HCT116 (cell line): ENCODE measurements at regions not wholly inside any gene's neighbourhood (a gene's known extent, or its start where the extent isn't known, plus 50 kb on each side); places are given as distances from the start of the nearest gene placed in this dataset.

Source experiments
- CBX3 ChIP-seq: IDR thresholded peaks from 2 replicates; pipeline ENCODE4 v1.6.1; 2012; ENCODE audit warnings: low read depth
- EZH2 ChIP-seq: fragments of 200-600 bp; sonication (generic); IDR thresholded peaks from 2 replicates; pipeline ENCODE4 v1.6.1; 2017; ENCODE audit warnings: antibody characterized with exemption, mixed run types
- FOSL1 ChIP-seq: IDR thresholded peaks from 2 replicates; pipeline ENCODE4 v1.6.1; 2012; ENCODE audit warnings: low read depth
- POLR2A ChIP-seq: IDR thresholded peaks from 2 replicates; pipeline ENCODE4 v1.7.0; 2011; ENCODE audit warnings: borderline replicate concordance; ENCODE audit not compliant: insufficient read depth, insufficient read length; ENCODE audit errors: extremely low read depth
- POLR2AphosphoS5 ChIP-seq: IDR thresholded peaks from 2 replicates; pipeline ENCODE4 v1.6.1; 2011; ENCODE audit warnings: mild to moderate bottlenecking, low read depth, low read length, moderate library complexity
- RAD21 ChIP-seq: IDR thresholded peaks from 2 replicates; pipeline ENCODE4 v1.6.1; 2012; ENCODE audit warnings: low read depth, mild to moderate bottlenecking
- SIN3A ChIP-seq: IDR thresholded peaks from 2 replicates; pipeline ENCODE4 v1.6.1; 2012; ENCODE audit warnings: low read depth
- SP1 ChIP-seq: IDR thresholded peaks from 2 replicates; pipeline ENCODE4 v1.6.1; 2012; ENCODE audit warnings: low read depth
- YY1 ChIP-seq: IDR thresholded peaks from 2 replicates; pipeline ENCODE4 v1.6.1; 2011; ENCODE audit warnings: low read length, low read depth, moderate library complexity, mild to moderate bottlenecking; ENCODE audit not compliant: insufficient replicate concordance; ENCODE audit errors: extremely low read depth
- TF ChIP-seq, protein P1 (sequence below), 3 experiments: fragments of 200-600 bp in 1 of 3; sonication (generic) in 1 of 3; IDR thresholded peaks in 2 of 3; conservative IDR thresholded peaks in 1 of 3; 2 replicates each; pipeline ENCODE4 v1.5.1; 2012 to 2017; ENCODE audit warnings: low read depth in 2 of 3, low read length in 2 of 3, antibody characterized with exemption in 1 of 3, borderline replicate concordance in 1 of 3, control low read depth in 1 of 3, mild to moderate bottlenecking in 1 of 3, mixed read lengths in 1 of 3, mixed run types in 1 of 3, moderate library complexity in 1 of 3; ENCODE audit not compliant: insufficient read depth in 1 of 3
- TF ChIP-seq, protein P2 (sequence below): IDR thresholded peaks from 2 replicates; pipeline ENCODE4 v1.6.1; 2012; ENCODE audit warnings: low read depth
- TF ChIP-seq, protein P3 (sequence below): IDR thresholded peaks from 2 replicates; pipeline ENCODE4 v1.6.1; 2012
- TF ChIP-seq, protein P4 (sequence below): IDR thresholded peaks from 2 replicates; pipeline ENCODE4 v1.6.1; 2012
- TF ChIP-seq, protein P5 (sequence below): IDR thresholded peaks from 2 replicates; pipeline ENCODE4 v1.6.1; 2011; ENCODE audit warnings: mild to moderate bottlenecking, low read length, moderate library complexity; ENCODE audit not compliant: insufficient replicate concordance; ENCODE audit errors: extremely low read depth

DNA sequence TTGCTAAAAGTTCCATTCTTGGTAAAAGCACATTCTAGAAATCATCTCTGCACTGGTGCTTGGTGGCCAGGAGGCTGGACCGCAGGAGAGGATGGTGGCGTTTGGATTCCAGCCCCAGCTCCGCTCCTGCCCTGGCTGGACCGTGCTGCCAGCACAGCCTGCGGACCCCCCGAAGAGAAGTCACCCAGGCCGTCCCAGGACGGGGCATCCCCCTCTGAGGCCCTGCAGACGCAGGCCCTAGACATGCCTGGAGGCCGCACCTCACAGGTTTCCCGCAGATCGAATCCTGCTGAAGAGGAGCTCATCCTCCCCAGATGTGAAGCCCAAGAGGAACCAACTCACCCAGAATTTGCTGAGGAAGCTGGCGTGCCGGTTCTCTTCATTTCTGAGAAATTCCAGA lies 159.0 kb downstream of the TEX29 start:
- TF ChIP-seq, protein P1, sequence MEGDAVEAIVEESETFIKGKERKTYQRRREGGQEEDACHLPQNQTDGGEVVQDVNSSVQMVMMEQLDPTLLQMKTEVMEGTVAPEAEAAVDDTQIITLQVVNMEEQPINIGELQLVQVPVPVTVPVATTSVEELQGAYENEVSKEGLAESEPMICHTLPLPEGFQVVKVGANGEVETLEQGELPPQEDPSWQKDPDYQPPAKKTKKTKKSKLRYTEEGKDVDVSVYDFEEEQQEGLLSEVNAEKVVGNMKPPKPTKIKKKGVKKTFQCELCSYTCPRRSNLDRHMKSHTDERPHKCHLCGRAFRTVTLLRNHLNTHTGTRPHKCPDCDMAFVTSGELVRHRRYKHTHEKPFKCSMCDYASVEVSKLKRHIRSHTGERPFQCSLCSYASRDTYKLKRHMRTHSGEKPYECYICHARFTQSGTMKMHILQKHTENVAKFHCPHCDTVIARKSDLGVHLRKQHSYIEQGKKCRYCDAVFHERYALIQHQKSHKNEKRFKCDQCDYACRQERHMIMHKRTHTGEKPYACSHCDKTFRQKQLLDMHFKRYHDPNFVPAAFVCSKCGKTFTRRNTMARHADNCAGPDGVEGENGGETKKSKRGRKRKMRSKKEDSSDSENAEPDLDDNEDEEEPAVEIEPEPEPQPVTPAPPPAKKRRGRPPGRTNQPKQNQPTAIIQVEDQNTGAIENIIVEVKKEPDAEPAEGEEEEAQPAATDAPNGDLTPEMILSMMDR (IDR thresholded peaks at IDR 0.05 in 2 of 3, conservative IDR thresholded peaks at IDR 0.05 in 1 of 3; ENCODE audit: borderline replicate concordance in 1 of 3, insufficient read depth in 1 of 3, low read depth in 2 of 3, low read length in 2 of 3) = no peak
- TF ChIP-seq, protein P2, sequence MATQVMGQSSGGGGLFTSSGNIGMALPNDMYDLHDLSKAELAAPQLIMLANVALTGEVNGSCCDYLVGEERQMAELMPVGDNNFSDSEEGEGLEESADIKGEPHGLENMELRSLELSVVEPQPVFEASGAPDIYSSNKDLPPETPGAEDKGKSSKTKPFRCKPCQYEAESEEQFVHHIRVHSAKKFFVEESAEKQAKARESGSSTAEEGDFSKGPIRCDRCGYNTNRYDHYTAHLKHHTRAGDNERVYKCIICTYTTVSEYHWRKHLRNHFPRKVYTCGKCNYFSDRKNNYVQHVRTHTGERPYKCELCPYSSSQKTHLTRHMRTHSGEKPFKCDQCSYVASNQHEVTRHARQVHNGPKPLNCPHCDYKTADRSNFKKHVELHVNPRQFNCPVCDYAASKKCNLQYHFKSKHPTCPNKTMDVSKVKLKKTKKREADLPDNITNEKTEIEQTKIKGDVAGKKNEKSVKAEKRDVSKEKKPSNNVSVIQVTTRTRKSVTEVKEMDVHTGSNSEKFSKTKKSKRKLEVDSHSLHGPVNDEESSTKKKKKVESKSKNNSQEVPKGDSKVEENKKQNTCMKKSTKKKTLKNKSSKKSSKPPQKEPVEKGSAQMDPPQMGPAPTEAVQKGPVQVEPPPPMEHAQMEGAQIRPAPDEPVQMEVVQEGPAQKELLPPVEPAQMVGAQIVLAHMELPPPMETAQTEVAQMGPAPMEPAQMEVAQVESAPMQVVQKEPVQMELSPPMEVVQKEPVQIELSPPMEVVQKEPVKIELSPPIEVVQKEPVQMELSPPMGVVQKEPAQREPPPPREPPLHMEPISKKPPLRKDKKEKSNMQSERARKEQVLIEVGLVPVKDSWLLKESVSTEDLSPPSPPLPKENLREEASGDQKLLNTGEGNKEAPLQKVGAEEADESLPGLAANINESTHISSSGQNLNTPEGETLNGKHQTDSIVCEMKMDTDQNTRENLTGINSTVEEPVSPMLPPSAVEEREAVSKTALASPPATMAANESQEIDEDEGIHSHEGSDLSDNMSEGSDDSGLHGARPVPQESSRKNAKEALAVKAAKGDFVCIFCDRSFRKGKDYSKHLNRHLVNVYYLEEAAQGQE = no peak
- TF ChIP-seq RAD21 = no peak
- no peak for TF ChIP-seq EZH2
- no peak for TF ChIP-seq CBX3
- TF ChIP-seq, protein P3, sequence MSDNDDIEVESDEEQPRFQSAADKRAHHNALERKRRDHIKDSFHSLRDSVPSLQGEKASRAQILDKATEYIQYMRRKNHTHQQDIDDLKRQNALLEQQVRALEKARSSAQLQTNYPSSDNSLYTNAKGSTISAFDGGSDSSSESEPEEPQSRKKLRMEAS = no peak
- TF ChIP-seq, protein P4, sequence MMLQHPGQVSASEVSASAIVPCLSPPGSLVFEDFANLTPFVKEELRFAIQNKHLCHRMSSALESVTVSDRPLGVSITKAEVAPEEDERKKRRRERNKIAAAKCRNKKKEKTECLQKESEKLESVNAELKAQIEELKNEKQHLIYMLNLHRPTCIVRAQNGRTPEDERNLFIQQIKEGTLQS = no peak
- no peak for TF ChIP-seq POLR2A
- no peak for TF ChIP-seq POLR2AphosphoS5
- no peak for TF ChIP-seq YY1
- no peak for TF ChIP-seq FOSL1
- TF ChIP-seq SP1 = no peak
- TF ChIP-seq, protein P5, sequence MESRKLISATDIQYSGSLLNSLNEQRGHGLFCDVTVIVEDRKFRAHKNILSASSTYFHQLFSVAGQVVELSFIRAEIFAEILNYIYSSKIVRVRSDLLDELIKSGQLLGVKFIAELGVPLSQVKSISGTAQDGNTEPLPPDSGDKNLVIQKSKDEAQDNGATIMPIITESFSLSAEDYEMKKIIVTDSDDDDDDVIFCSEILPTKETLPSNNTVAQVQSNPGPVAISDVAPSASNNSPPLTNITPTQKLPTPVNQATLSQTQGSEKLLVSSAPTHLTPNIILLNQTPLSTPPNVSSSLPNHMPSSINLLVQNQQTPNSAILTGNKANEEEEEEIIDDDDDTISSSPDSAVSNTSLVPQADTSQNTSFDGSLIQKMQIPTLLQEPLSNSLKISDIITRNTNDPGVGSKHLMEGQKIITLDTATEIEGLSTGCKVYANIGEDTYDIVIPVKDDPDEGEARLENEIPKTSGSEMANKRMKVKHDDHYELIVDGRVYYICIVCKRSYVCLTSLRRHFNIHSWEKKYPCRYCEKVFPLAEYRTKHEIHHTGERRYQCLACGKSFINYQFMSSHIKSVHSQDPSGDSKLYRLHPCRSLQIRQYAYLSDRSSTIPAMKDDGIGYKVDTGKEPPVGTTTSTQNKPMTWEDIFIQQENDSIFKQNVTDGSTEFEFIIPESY = no peak
- no peak for TF ChIP-seq SIN3A
